SK-N-SH treated with all-trans-retinoic acid at 6 μM for 48 hours (cell line): ENCODE measurements at regions not wholly inside any gene's neighbourhood (a gene's known extent, or its start where the extent isn't known, plus 50 kb on each side); places are given as distances from the start of the nearest gene placed in this dataset.

Source experiments
- ATAC-seq: fragments of 200-7000 bp; cut with Tn5 transposase; 3 replicates; pipeline ENCODE4 v1.9.1; 2020; ENCODE audit warnings: mild to moderate bottlenecking, moderate library complexity
- ARNTL ChIP-seq: fragments of 450-650 bp; formaldehyde crosslinking; IDR thresholded peaks from 2 replicates; pipeline ENCODE4 v1.5.0; 2020; ENCODE audit warnings: low read depth, mild to moderate bottlenecking, moderate library complexity, borderline replicate concordance
- BACH2 ChIP-seq: fragments of 250-450 bp; sonication (Bioruptor Pico); IDR thresholded peaks from 2 replicates; pipeline ENCODE4 v1.9.0; 2021; ENCODE audit warnings: mild to moderate bottlenecking, borderline replicate concordance
- CSDC2 ChIP-seq: fragments of 250-450 bp; sonication (Bioruptor Pico); IDR thresholded peaks from 2 replicates; pipeline ENCODE4 v1.5.0; 2020; ENCODE audit warnings: mild to moderate bottlenecking, moderate library complexity
- ESRRG ChIP-seq: fragments of 250-450 bp; sonication (Bioruptor Pico); IDR thresholded peaks from 2 replicates; pipeline ENCODE4 v1.6.1; 2021; ENCODE audit warnings: mild to moderate bottlenecking
- ISL1 ChIP-seq: fragments of 250-450 bp; sonication (Bioruptor Pico); IDR thresholded peaks from 2 replicates; pipeline ENCODE4 v2.1.2; 2022; ENCODE audit warnings: mild to moderate bottlenecking, moderate library complexity
- OSR1 ChIP-seq: fragments of 250-450 bp; sonication (Bioruptor Pico); IDR thresholded peaks from 2 replicates; pipeline ENCODE4 v1.8.0; 2022; ENCODE audit warnings: moderate library complexity, mild to moderate bottlenecking, inconsistent platforms
- PPARA ChIP-seq: fragments of 250-450 bp; sonication (Bioruptor Pico); IDR thresholded peaks from 2 replicates; pipeline ENCODE4 v1.5.0; 2020; ENCODE audit warnings: mild to moderate bottlenecking, borderline replicate concordance
- RARB ChIP-seq: fragments of 250-450 bp; sonication (Bioruptor Pico); IDR thresholded peaks from 2 replicates; pipeline ENCODE4 v1.8.0; 2021; ENCODE audit warnings: mild to moderate bottlenecking, moderate library complexity
- SNAI2 ChIP-seq: fragments of 250-450 bp; sonication (Bioruptor Pico); IDR thresholded peaks from 2 replicates; pipeline ENCODE4 v1.5.0; 2020; ENCODE audit warnings: mild to moderate bottlenecking, moderate library complexity
- TCF4 ChIP-seq: fragments of 250-450 bp; sonication (Bioruptor Pico); IDR thresholded peaks from 2 replicates; pipeline ENCODE4 v1.8.0; 2021; ENCODE audit warnings: mild to moderate bottlenecking, moderate library complexity, borderline replicate concordance
- ZC3H10 ChIP-seq: fragments of 250-450 bp; sonication (Bioruptor Pico); IDR thresholded peaks from 2 replicates; pipeline ENCODE4 v1.5.1; 2021; ENCODE audit warnings: mild to moderate bottlenecking, moderate library complexity
- ZFP3 ChIP-seq: fragments of 250-450 bp; sonication (Bioruptor Pico); IDR thresholded peaks from 2 replicates; pipeline ENCODE4 v1.5.0; 2020; ENCODE audit warnings: mild to moderate bottlenecking, moderate library complexity
- ZFP30 ChIP-seq: fragments of 450-650 bp; formaldehyde crosslinking; IDR thresholded peaks from 2 replicates; pipeline ENCODE4 v1.5.0; 2022; ENCODE audit warnings: mild to moderate bottlenecking, moderate library complexity
- ZNF565 ChIP-seq: fragments of 450-650 bp; formaldehyde crosslinking; conservative IDR thresholded peaks from 2 replicates; pipeline ENCODE4 v1.5.0; 2020; ENCODE audit warnings: low read depth, mild to moderate bottlenecking, moderate library complexity
- ZNF70 ChIP-seq: fragments of 450-650 bp; formaldehyde crosslinking; IDR thresholded peaks from 2 replicates; pipeline ENCODE4 v1.5.0; 2020; ENCODE audit warnings: mild to moderate bottlenecking, moderate library complexity
- ZNF8 ChIP-seq: fragments of 450-650 bp; formaldehyde crosslinking; IDR thresholded peaks from 2 replicates; pipeline ENCODE4 v1.5.0; 2020; ENCODE audit warnings: mild to moderate bottlenecking, moderate library complexity
- TF ChIP-seq, protein P1 (sequence below): fragments of 250-450 bp; sonication (Bioruptor Pico); IDR thresholded peaks from 2 replicates; pipeline ENCODE4 v1.8.0; 2021; ENCODE audit warnings: low read depth, mild to moderate bottlenecking, moderate library complexity, borderline replicate concordance
- TF ChIP-seq, protein P2 (sequence below): fragments of 250-450 bp; sonication (Bioruptor Pico); IDR thresholded peaks from 2 replicates; pipeline ENCODE4 v1.8.0; 2020; ENCODE audit warnings: mild to moderate bottlenecking, moderate library complexity, borderline replicate concordance
- TF ChIP-seq, protein P3 (sequence below): fragments of 250-450 bp; sonication (Bioruptor Pico); IDR thresholded peaks from 2 replicates; pipeline ENCODE4 v1.5.0; 2020; ENCODE audit warnings: mild to moderate bottlenecking, moderate library complexity
- TF ChIP-seq, protein P4 (sequence below): fragments of 250-450 bp; sonication (Bioruptor Pico); IDR thresholded peaks from 2 replicates; pipeline ENCODE4 v1.5.1; 2021; ENCODE audit warnings: mild to moderate bottlenecking, moderate library complexity

DNA sequence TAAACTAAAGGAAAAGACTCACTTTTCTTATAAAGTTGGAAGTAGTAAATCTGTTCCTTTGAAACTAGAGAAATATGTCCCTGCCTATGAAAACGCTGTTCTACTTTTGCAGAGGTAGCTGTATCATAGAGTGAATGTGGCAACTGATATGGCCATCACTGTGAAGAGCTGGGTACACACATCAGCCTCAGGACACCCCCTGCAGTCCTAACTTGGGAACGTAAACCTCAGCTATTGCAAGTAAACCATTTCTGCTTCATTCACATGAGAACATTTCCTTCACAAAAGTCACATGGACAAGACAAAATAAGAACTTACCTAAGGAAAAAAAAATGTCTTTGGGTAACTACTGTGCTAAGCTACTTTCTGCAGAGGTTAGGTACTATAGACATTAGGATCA lies 233.3 kb upstream of the PPFIA2 start (continued):
- TF ChIP-seq, protein P1, sequence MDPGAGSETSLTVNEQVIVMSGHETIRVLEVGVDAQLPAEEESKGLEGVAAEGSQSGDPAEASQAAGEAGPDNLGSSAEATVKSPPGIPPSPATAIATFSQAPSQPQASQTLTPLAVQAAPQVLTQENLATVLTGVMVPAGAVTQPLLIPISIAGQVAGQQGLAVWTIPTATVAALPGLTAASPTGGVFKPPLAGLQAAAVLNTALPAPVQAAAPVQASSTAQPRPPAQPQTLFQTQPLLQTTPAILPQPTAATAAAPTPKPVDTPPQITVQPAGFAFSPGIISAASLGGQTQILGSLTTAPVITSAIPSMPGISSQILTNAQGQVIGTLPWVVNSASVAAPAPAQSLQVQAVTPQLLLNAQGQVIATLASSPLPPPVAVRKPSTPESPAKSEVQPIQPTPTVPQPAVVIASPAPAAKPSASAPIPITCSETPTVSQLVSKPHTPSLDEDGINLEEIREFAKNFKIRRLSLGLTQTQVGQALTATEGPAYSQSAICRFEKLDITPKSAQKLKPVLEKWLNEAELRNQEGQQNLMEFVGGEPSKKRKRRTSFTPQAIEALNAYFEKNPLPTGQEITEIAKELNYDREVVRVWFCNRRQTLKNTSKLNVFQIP (CRISPR knock-in tag): no peak
- TF ChIP-seq TCF4 (CRISPR knock-in tag): no peak
- TF ChIP-seq, all 23 proteins: peak for 0

DNA sequence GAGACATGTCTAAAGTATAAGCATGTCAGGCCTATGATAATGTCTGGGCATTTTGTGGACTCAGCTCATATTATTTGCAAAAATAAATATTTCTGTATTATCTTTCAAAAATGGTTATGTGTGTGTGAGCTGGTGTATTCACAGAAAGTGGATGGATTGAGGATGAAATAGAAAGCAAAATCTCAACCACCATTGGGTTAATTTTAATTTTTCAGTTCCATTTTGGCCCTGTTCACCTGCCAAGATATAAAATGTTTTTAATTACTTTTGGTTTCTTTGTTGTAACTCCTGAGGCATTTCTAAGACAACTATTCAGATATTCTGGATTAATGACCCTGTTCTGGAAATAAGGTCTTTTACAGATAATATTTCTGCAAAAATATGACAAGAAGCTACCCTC lies 232.7 kb upstream of the PPFIA2 start:
- no peak for ATAC-seq
- TF ChIP-seq ISL1 (CRISPR knock-in tag) (no peak), ZFP3 (no peak), ARNTL (no peak), PPARA (CRISPR knock-in tag) (no peak), RARB (CRISPR knock-in tag) (no peak), ESRRG (CRISPR knock-in tag) (no peak), ZNF565 (no peak), ZFP30 (CRISPR knock-in tag) (no peak), SNAI2 (no peak), OSR1 (CRISPR knock-in tag) (no peak)
- TF ChIP-seq, protein P1 (CRISPR knock-in tag): no peak
- TF ChIP-seq, protein P2, sequence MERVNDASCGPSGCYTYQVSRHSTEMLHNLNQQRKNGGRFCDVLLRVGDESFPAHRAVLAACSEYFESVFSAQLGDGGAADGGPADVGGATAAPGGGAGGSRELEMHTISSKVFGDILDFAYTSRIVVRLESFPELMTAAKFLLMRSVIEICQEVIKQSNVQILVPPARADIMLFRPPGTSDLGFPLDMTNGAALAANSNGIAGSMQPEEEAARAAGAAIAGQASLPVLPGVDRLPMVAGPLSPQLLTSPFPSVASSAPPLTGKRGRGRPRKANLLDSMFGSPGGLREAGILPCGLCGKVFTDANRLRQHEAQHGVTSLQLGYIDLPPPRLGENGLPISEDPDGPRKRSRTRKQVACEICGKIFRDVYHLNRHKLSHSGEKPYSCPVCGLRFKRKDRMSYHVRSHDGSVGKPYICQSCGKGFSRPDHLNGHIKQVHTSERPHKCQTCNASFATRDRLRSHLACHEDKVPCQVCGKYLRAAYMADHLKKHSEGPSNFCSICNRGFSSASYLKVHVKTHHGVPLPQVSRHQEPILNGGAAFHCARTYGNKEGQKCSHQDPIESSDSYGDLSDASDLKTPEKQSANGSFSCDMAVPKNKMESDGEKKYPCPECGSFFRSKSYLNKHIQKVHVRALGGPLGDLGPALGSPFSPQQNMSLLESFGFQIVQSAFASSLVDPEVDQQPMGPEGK (CRISPR knock-in tag): no peak
- TF ChIP-seq, protein P3, sequence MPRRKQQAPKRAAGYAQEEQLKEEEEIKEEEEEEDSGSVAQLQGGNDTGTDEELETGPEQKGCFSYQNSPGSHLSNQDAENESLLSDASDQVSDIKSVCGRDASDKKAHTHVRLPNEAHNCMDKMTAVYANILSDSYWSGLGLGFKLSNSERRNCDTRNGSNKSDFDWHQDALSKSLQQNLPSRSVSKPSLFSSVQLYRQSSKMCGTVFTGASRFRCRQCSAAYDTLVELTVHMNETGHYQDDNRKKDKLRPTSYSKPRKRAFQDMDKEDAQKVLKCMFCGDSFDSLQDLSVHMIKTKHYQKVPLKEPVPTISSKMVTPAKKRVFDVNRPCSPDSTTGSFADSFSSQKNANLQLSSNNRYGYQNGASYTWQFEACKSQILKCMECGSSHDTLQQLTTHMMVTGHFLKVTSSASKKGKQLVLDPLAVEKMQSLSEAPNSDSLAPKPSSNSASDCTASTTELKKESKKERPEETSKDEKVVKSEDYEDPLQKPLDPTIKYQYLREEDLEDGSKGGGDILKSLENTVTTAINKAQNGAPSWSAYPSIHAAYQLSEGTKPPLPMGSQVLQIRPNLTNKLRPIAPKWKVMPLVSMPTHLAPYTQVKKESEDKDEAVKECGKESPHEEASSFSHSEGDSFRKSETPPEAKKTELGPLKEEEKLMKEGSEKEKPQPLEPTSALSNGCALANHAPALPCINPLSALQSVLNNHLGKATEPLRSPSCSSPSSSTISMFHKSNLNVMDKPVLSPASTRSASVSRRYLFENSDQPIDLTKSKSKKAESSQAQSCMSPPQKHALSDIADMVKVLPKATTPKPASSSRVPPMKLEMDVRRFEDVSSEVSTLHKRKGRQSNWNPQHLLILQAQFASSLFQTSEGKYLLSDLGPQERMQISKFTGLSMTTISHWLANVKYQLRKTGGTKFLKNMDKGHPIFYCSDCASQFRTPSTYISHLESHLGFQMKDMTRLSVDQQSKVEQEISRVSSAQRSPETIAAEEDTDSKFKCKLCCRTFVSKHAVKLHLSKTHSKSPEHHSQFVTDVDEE (CRISPR knock-in tag): no peak
- TF ChIP-seq, protein P4, sequence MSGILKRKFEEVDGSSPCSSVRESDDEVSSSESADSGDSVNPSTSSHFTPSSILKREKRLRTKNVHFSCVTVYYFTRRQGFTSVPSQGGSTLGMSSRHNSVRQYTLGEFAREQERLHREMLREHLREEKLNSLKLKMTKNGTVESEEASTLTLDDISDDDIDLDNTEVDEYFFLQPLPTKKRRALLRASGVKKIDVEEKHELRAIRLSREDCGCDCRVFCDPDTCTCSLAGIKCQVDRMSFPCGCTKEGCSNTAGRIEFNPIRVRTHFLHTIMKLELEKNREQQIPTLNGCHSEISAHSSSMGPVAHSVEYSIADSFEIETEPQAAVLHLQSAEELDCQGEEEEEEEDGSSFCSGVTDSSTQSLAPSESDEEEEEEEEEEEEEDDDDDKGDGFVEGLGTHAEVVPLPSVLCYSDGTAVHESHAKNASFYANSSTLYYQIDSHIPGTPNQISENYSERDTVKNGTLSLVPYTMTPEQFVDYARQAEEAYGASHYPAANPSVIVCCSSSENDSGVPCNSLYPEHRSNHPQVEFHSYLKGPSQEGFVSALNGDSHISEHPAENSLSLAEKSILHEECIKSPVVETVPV: no peak

DNA sequence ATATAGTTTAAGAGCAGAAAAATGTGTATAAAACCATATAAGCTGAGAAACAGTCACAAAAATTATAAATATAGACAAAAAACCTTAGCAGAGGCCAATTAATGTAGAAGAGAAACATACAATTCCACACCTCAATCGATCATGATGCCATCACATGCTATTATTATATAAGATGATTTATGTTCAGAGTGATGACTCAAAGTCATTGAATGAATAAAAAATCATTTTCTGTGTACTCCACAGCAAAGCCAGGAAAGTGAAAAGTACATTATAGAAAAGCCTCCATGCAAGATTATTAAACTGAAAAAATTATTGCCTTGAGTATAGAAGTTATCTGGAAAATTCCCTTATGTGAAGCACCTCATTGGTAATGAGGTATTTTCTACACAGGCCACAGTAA lies 229.2 kb upstream of the PPFIA2 start:
- no peak for TF ChIP-seq RARB (CRISPR knock-in tag)
- TF ChIP-seq CSDC2: no peak
- TF ChIP-seq BACH2 (CRISPR knock-in tag): no peak
- no peak for TF ChIP-seq ISL1 (CRISPR knock-in tag)
- TF ChIP-seq, protein P3 (CRISPR knock-in tag): no peak
- TF ChIP-seq ZNF8 (CRISPR knock-in tag): no peak
- TF ChIP-seq ZNF70: no peak
- TF ChIP-seq, protein P1 (CRISPR knock-in tag): no peak
- no peak for TF ChIP-seq SNAI2
- no peak for TF ChIP-seq OSR1 (CRISPR knock-in tag)
- TF ChIP-seq ZFP30 (CRISPR knock-in tag): no peak
- no peak for TF ChIP-seq ZC3H10
- no peak for ATAC-seq
